Islet precursor cell (in vitro differentiated cells): ENCODE measurements at regions not wholly inside any gene's neighbourhood (a gene's known extent, or its start where the extent isn't known, plus 50 kb on each side); places are given as distances from the start of the nearest gene placed in this dataset.
A peak's percentile ranks its signal among the peaks of the same experiment; 100 is the strongest.

Experiments used
- DNase-seq: peaks from one replicate; pipeline ENCODE4 v3.0.0-alpha.2; 2018

- DNase-seq = no peak
These were observed 144.6 kb downstream of the KCTD12 start for GRCh38 chr13:76741624-76742023.

- no peak for DNase-seq
These were observed 145.2 kb downstream of the KCTD12 start for GRCh38 chr13:76741046-76741445.

GRCh38 chr13:76738616-76739015 lies 147.6 kb downstream of the KCTD12 start:
- DNase-seq = no peak

- no peak for DNase-seq
These were observed 148.7 kb downstream of the KCTD12 start for GRCh38 chr13:76737526-76737925.

GRCh38 chr13:76735641-76736040 lies 150.6 kb downstream of the KCTD12 start:
- no peak for DNase-seq

DNA sequence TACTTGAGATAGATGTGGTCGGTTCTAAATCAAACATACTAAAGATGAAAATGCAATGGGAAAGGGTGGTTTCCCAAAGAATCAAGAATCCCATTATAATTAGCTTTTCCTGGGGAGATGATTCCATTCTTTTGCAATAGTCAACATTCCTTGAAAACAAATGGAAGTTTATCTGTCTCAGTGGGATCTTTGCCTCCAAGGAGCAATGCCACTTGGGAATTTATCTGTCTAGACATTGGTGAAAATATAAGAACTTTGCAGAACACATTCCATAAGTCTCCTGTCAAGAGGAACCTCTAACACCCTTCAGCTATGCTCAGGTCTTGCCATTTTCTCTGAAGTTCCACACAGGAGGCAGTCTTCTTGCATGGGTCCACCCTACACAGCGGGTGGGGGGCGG lies 152.5 kb downstream of the KCTD12 start:
- no peak for DNase-seq

DNA sequence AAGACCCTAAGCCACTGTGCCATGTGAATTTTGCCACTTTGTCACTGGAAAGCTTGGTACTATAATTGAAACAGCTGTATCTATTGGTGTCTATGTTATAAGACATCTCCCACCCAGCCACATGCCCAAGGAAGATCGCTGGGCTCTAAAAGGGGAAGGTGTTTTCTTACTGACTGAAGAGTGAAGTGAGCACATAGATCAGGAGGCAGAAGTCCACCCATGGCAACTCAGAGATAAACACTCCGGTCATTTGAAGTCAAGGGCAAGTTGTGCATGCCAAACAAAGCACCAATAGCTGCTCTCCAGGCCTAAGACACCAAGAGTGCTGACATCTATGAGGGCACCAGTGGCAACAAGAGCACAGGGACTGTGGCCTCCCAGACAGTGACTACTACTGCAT lies 153.8 kb downstream of the KCTD12 start:
- DNase-seq = no peak

DNA sequence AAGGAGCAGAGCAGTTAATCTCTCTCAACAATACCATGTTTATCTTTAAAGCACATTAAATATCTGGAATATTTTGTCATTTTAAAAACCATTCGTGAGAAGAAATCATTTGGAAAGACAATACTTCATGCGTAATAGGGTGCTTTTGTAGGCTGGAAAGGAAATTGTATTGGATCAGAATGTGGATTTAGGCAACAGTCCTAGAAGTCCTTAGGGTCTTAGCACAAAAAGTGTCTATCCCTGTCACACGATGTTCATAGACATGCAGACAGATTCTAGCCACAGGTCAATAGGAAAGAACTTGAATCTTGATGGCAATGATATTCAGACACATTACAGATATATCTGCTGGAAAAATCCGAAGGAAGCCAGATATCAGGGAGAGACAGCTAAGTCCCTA lies 156.0 kb downstream of the KCTD12 start:
- DNase-seq = no peak

DNA sequence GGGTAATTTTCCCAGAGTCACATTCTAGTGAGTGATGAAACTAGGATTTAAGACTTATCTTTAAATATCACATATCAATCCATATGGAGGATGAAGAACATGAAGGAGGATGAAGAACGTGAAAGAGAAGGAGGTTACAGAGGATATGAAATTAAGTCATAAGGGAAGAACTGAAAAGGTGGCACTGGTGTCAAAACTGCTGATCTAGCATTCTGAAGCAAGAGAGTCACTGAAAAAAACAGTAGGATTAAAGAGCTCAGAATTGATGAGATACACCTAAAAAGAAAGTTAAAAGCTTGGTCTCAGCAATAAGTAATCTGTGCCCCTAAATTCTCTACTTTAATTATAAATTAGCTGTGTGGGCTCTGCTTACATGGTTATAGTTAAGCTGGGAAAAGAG lies 156.5 kb downstream of the KCTD12 start:
- DNase-seq = no peak

GRCh38 chr13:76725896-76726295 lies 160.3 kb downstream of the KCTD12 start:
- no peak for DNase-seq

- DNase-seq = no peak
These were observed 161.0 kb downstream of the KCTD12 start for GRCh38 chr13:76725211-76725610.

DNA sequence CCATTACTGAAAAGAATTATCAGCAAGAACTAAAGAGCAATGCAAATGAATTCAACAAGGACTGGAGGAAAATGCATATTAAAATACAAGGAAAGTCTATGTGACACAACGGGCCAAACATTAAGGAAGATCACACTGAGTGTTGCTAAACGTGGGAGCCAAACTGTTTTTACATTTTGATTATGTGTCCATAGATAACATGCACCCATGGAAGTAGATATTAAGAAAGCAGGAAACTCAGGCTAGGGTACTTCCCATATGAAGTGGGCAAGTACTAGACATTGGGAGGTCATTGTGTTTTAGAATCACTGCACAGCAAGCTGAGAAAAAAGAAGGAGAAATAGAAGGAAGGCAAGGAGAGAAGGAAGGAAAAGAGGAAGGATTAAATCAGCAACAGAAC lies 161.8 kb downstream of the KCTD12 start:
- no peak for DNase-seq

- peak; percentile 88 for DNase-seq
These were observed 162.5 kb downstream of the KCTD12 start for GRCh38 chr13:76723551-76724232.

DNA sequence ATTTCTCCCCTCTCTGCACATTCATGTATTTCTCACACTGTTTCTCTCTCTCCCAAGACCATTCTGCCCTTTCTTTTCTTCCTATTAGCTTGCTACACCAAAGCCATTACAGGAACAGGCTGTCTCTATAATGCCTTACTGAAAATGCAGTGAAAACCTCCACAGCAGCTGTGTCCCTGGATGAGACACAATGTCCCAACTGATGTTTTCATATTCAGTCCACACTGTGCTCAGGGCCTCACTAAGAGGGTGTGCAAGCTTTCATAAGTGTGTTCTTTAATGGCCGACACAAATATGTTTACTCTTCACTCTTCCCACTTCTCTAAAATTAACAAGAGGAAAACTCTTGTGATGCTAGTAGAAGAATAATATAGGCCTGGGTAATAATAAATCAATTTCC lies 163.4 kb downstream of the KCTD12 start:
- DNase-seq = no peak

DNA sequence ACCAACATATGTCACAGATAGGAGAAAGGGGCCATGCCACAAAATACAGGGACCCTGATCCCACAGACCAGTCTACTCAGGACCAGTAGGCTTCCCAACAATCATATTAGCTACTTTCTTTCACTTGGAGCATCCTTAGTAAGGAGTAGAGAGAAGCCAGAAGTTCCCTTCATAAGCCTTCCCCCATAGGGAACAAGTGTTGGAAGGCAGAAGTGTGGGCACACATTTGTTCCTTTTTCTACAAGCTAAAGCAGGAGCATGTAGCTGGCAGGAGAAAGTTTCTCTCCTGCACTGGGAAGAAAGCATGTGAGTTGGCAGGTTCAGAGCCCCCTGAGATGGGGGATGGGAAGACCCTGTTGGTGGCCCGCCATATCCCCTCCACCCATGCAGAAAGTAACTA lies 165.4 kb downstream of the KCTD12 start:
- no peak for DNase-seq

- no peak for DNase-seq
These were observed 165.8 kb downstream of the KCTD12 start for GRCh38 chr13:76720416-76720815.

- peak; percentile 61 for DNase-seq
These were observed 166.2 kb downstream of the KCTD12 start for GRCh38 chr13:76719955-76720354.

DNA sequence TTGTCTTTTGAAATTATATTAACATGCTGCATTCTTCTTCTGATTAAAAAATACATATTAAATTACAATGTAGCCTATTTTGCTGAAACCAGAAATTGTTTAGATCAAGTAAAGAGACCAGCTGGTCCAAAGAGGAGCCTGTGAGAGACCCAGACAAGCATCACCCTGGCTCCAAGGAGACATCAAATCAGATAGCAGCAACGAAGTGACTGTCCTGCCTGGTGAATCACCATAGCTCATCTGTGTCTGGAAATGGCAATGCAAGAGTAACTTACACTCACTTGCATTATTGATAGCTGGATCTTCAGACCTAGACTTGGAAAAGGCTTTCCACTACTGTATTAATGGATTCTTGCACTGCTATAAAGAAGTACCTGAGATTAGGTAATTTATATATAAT lies 169.1 kb downstream of the KCTD12 start:
- peak; percentile 84 for DNase-seq

- DNase-seq = no peak
These were observed 170.6 kb downstream of the KCTD12 start for GRCh38 chr13:76715621-76716020.

- DNase-seq = no peak
These were observed 171.1 kb downstream of the KCTD12 start for GRCh38 chr13:76715075-76715474.

DNA sequence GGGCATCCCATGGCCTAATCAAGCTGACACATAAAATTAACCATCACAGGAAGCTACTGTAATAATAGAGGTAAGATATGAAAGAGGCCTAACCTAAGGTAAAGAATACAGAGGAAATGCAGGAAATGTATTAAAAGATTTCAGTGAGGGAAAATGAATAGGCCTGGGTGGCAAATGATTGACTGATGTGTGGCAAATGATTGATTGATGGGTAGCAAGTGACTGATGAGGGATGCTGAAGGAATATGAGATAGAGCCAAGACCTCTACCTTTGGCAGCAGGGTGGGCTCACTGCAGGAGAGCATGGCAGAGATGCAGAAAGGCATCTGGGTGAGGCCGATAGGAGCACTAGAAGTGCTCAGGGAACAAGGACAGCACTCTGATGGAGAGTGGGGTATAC lies 172.9 kb downstream of the KCTD12 start:
- DNase-seq = no peak

GRCh38 chr13:76711550-76712182 lies 174.5 kb downstream of the KCTD12 start:
- no peak for DNase-seq

DNA sequence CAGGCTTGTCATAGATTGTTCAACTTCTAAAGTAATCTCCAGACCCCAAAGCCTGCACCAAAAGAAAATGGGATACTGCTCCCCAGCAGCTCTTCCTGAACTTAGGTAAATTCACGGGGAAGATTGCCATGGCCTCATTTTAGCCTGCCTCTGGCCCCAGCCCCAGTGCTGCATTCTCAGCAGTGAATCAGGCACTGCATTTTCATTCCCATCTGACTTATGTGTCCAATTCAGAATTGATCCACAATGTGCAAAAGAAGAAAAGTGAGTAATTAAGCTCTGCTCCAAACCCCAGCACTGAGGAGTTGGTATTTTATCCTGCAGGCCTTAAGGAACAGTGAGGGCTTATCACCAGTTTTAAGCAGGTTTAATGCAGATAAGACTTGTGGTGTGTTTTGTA lies 176.4 kb downstream of the KCTD12 start:
- no peak for DNase-seq

- DNase-seq = no peak
These were observed 178.0 kb downstream of the KCTD12 start for GRCh38 chr13:76708138-76708688.

DNA sequence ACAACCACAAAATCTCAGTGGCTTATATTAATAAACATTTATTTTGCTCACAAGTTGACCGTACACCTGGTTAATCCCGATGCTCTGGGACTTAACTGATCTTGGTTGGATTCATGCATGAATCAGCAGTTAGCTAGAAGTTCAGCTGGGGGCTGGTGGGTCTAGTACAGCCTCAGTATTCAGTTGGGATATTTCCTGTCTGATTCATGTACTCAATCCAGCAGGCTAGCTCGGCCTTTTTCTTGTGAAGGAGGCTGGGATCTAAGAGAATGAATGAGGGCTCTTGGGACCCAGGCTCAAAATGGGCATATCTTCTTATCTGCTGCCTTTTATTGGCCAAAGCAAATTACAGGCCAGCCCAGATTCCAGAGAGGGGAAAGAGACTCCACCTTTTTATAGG lies 178.8 kb downstream of the KCTD12 start:
- DNase-seq = peak; percentile 63
